ENCODE measurements at regions not wholly inside any gene's neighbourhood (a gene's known extent, or its start where the extent isn't known, plus 50 kb on each side); places are given as distances from the start of the nearest gene placed in this dataset.
"Not testable (repeated sequence)": the region's sequence is repeated elsewhere in the genome, so short reads cannot be mapped to it uniquely, and the experiment has no call there.

- no peak for TF ChIP-seq EZH2 (IDR thresholded peaks at IDR 0.05)
- TF ChIP-seq FOXP2 (optimal IDR thresholded peaks at IDR 0.05; ENCODE audit: control extremely low read depth, extremely low read length, insufficient read depth): no peak
- no peak for TF ChIP-seq POLR2AphosphoS5 (IDR thresholded peaks at IDR 0.05; ENCODE audit: borderline replicate concordance, low read depth, low read length)
- no peak overlapping the region for H3K9ac ChIP-seq (ENCODE audit: insufficient read length)
- H3K27ac ChIP-seq: no peak overlapping the region
- no peaks in the 10 kb centered on the region for H3K9me3 ChIP-seq (ENCODE audit: low read depth, low read length)
- no peaks in the 10 kb centered on the region for H3K36me3 ChIP-seq (ENCODE audit: insufficient read depth, low read length)
- no peak for DNase-seq (ENCODE audit: low read depth, low spot score)
- no peak overlapping the region for H3K4me3 ChIP-seq
These were observed 1285.8 kb downstream of the TECRL start for GRCh38 chr4:63123441-63123840.

DNA sequence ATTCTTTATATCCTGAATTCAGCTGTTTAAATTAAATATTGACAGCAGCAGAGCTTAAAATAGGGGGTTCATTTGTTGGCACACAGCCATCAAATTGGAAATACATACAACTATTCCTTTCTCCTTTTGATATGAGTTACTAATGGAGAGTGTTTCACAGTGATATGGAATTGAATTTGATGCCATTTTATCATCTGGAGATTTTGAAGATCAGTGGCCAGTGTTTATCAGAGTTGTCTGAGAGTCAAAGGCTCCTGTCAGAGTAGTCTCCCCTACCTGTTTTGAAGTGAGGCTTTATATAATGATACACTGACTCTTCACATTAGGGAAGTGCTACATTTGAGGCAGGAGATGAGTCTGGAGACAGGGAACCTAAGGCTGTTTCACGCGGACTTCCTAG lies 1286.3 kb downstream of the TECRL start:
- DNase-seq (ENCODE audit: low read depth, low spot score): no peak
- Histone ChIP-seq H3K36me3 (ENCODE audit: insufficient read depth, low read length) (no peaks in the 10 kb centered on the region), H3K27ac (no peak overlapping the region), H3K9me3 (ENCODE audit: low read depth, low read length) (no peaks in the 10 kb centered on the region), H3K9ac (ENCODE audit: insufficient read length) (no peak overlapping the region), H3K4me3 (no peak overlapping the region)
- TF ChIP-seq POLR2AphosphoS5 (IDR thresholded peaks at IDR 0.05; ENCODE audit: borderline replicate concordance, low read depth, low read length): no peak
- no peak for TF ChIP-seq FOXP2 (optimal IDR thresholded peaks at IDR 0.05; ENCODE audit: control extremely low read depth, extremely low read length, insufficient read depth)
- no peak for TF ChIP-seq EZH2 (IDR thresholded peaks at IDR 0.05)

DNA sequence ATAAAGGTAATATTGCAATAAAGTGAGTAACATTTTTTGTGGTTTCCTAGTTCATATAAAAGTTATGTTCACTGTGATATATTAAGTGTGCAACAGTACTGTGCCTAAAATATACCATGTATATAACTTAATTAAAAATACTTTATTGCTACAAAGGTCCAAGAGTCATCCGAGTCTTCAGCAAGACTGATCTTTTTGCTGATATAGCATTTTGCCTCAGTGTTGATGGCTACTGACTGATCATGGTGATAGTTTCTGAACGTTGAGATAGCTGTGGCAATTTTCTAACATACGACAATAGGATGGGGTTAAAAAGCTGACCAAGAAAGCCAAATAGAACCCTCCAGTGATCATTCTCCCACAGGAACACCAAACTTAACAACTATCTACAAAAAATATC lies 1302.7 kb downstream of the TECRL start:
- no peak for TF ChIP-seq FOXP2 (optimal IDR thresholded peaks at IDR 0.05; ENCODE audit: control extremely low read depth, extremely low read length, insufficient read depth)
- no peak for TF ChIP-seq POLR2AphosphoS5 (IDR thresholded peaks at IDR 0.05; ENCODE audit: borderline replicate concordance, low read depth, low read length)
- no peak for TF ChIP-seq EZH2 (IDR thresholded peaks at IDR 0.05)
- Histone ChIP-seq H3K9me3 (ENCODE audit: low read depth, low read length) (no peaks in the 10 kb centered on the region), H3K9ac (ENCODE audit: insufficient read length) (no peak overlapping the region), H3K27ac (no peak overlapping the region), H3K4me3 (no peak overlapping the region), H3K36me3 (ENCODE audit: insufficient read depth, low read length) (no peaks in the 10 kb centered on the region)
- DNase-seq (ENCODE audit: low read depth, low spot score): no peak

DNA sequence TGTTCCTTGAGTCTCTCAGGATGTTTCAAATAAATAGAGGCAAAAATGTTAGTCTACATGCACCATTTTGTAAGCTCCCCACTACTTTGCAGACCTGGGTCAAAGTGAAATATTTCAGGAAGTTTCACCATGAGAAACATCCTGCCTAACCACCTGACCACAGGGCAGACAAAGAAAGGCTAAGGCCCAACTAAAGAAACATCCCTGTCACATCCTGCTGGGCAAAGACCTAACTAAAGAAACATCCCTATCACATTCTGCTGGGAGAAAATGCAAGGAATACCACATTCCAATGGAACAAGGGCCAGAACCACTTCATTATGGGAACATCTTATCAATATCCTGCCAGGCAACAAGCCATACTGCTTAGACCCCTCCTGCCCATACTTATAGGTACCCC lies 1303.4 kb downstream of the TECRL start:
- no peak overlapping the region for H3K27ac ChIP-seq
- no peak for DNase-seq (ENCODE audit: low read depth, low spot score)
- TF ChIP-seq POLR2AphosphoS5 (IDR thresholded peaks at IDR 0.05; ENCODE audit: borderline replicate concordance, low read depth, low read length) (no peak), EZH2 (IDR thresholded peaks at IDR 0.05) (no peak), FOXP2 (optimal IDR thresholded peaks at IDR 0.05; ENCODE audit: control extremely low read depth, extremely low read length, insufficient read depth) (no peak)
- no peak overlapping the region for H3K4me3 ChIP-seq
- H3K36me3 ChIP-seq (ENCODE audit: insufficient read depth, low read length): no peaks in the 10 kb centered on the region
- no peak overlapping the region for H3K9ac ChIP-seq (ENCODE audit: insufficient read length)
- no peaks in the 10 kb centered on the region for H3K9me3 ChIP-seq (ENCODE audit: low read depth, low read length)

DNA sequence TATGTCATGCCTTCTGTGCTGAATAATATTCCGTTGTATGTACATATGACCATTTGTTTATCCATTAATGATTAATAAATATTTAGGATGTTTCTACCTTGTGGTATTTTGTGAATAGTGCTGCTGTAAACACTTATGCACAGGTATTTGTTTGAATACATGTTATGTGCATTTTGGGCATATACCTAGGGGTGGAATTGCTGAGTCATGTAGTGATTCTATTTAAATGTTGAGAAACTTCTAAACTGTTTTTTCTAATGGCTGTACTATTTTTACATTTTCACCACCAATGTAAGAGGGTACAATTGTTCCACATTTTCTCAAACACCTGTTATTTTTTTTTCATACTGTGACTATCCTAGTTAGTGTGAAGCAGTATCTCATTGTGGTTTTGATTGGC lies 1318.6 kb downstream of the TECRL start:
- Histone ChIP-seq H3K4me3 (no peak overlapping the region), H3K36me3 (ENCODE audit: insufficient read depth, low read length) (no peaks in the 10 kb centered on the region), H3K9me3 (ENCODE audit: low read depth, low read length) (no peaks in the 10 kb centered on the region), H3K27ac (no peak overlapping the region), H3K9ac (ENCODE audit: insufficient read length) (no peak overlapping the region)
- TF ChIP-seq POLR2AphosphoS5 (IDR thresholded peaks at IDR 0.05; ENCODE audit: borderline replicate concordance, low read depth, low read length) (no peak), FOXP2 (optimal IDR thresholded peaks at IDR 0.05; ENCODE audit: control extremely low read depth, extremely low read length, insufficient read depth) (no peak), EZH2 (IDR thresholded peaks at IDR 0.05) (no peak)
- DNase-seq (ENCODE audit: low read depth, low spot score): no peak

DNA sequence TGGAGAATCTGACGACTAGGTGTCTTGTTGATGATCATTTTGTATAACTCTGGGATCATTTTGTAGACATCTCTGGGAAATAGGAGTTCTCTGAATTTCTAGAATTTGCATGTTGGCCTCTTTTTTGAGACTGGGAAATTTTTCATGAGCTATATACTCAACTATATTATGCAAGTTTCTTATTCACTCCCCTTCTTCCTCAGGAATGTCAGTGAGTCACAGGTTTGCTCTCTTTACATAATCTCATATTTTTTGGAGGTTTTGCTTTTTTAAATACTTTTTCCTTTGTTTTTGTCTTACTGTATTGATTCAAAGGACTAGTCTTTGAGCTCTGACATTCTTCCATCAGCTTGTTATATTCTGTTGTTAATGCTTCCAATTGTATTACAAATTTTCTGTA lies 1324.2 kb downstream of the TECRL start:
- TF ChIP-seq POLR2AphosphoS5 (IDR thresholded peaks at IDR 0.05; ENCODE audit: borderline replicate concordance, low read depth, low read length) (no peak), EZH2 (IDR thresholded peaks at IDR 0.05) (no peak), FOXP2 (optimal IDR thresholded peaks at IDR 0.05; ENCODE audit: control extremely low read depth, extremely low read length, insufficient read depth) (no peak)
- H3K4me3 ChIP-seq: no peak overlapping the region
- H3K27ac ChIP-seq: no peak overlapping the region

GRCh38 chr4:63080934-63081333 lies 1328.3 kb downstream of the TECRL start:
- Histone ChIP-seq H3K27ac (no peak overlapping the region), H3K9ac (ENCODE audit: insufficient read length) (no peak overlapping the region), H3K4me3 (no peak overlapping the region), H3K9me3 (ENCODE audit: low read depth, low read length) (no peaks in the 10 kb centered on the region), H3K36me3 (ENCODE audit: insufficient read depth, low read length) (no peaks in the 10 kb centered on the region)
- no peak for DNase-seq (ENCODE audit: low read depth, low spot score)
- TF ChIP-seq EZH2 (IDR thresholded peaks at IDR 0.05) (no peak), FOXP2 (optimal IDR thresholded peaks at IDR 0.05; ENCODE audit: control extremely low read depth, extremely low read length, insufficient read depth) (no peak), POLR2AphosphoS5 (IDR thresholded peaks at IDR 0.05; ENCODE audit: borderline replicate concordance, low read depth, low read length) (no peak)

More for the DNA sequence above, 1324.2 kb downstream of the TECRL start:
- H3K9ac ChIP-seq (ENCODE audit: insufficient read length): no peak overlapping the region
- DNase-seq (ENCODE audit: low read depth, low spot score): no peak
- H3K36me3 ChIP-seq (ENCODE audit: insufficient read depth, low read length): no peaks in the 10 kb centered on the region
- no peaks in the 10 kb centered on the region for H3K9me3 ChIP-seq (ENCODE audit: low read depth, low read length)

- DNase-seq (ENCODE audit: low read depth, low spot score): peak; percentile 30
- Histone ChIP-seq H3K4me3 (peak overlapping the region; percentile 22), H3K27ac (peak overlapping the region; percentile 83), H3K36me3 (ENCODE audit: insufficient read depth, low read length) (no peaks in the 10 kb centered on the region), H3K9me3 (ENCODE audit: low read depth, low read length) (peaks cover 4% of the 10 kb centered on the region; the same call in 1 of the 2 replicates), H3K9ac (ENCODE audit: insufficient read length) (no peak overlapping the region)
- TF ChIP-seq FOXP2 (optimal IDR thresholded peaks at IDR 0.05; ENCODE audit: control extremely low read depth, extremely low read length, insufficient read depth) (no peak), EZH2 (IDR thresholded peaks at IDR 0.05) (no peak), POLR2AphosphoS5 (IDR thresholded peaks at IDR 0.05; ENCODE audit: borderline replicate concordance, low read depth, low read length) (no peak)
These were observed 1345.5 kb downstream of the TECRL start for GRCh38 chr4:63063760-63064159.

DNA sequence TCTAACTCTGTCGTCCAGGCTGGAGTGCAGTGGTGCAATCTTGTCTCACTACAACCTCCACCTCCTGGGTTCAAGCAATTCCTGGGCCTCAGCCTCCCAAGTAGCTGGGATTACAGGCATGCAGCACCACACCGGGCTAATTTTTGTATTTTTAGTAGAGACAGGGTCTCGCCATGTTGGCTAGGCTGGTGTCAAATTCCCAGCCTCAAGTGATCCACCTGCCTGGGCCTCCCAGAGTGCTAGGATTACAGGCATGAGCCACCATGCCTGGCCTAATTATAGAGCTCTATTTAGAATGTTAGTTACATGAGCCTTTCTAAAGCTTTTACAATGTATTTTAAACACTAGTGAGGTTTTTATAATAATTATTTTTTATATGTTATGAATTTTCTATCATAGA lies 1346.4 kb downstream of the TECRL start:
- H3K36me3 ChIP-seq (ENCODE audit: insufficient read depth, low read length); H3K9me3 ChIP-seq (ENCODE audit: low read depth, low read length); H3K9ac ChIP-seq (ENCODE audit: insufficient read length); H3K4me3 ChIP-seq; DNase-seq (ENCODE audit: low read depth, low spot score): not testable (repeated sequence)
- H3K27ac ChIP-seq: peak overlapping the region; percentile 83

All from SK-N-MC (cell line).